ENCODE measurements at regions not wholly inside any gene's neighbourhood (a gene's known extent, or its start where the extent isn't known, plus 50 kb on each side); places are given as distances from the start of the nearest gene placed in this dataset.

- TF ChIP-seq CTCF (IDR thresholded peaks at IDR 0.05) (no peak), POLR2A (IDR thresholded peaks at IDR 0.05) (no peak), EP300 (IDR thresholded peaks at IDR 0.05) (no peak)
These were observed 341.5 kb upstream of the ZMIZ1 start for GRCh38 chr10:78727251-78727650.

Measured in tibial nerve (tissue), 4 donors.